Endothelial cell of umbilical vein (primary cell): ENCODE measurements at regions not wholly inside any gene's neighbourhood (a gene's known extent, or its start where the extent isn't known, plus 50 kb on each side); places are given as distances from the start of the nearest gene placed in this dataset.

Experiments
- BruUV-seq: library from RNA; stranded (reverse); fragments of 400-500 nt; replicated peaks from 2 replicates; lab custom pipeline; 2021; lab: Mats Ljungman, UMichigan
- CTCF ChIA-PET: fragments of 300-600, 350-600 bp; sonication (Branson Sonifier 250); formaldehyde crosslinking; loops from one replicate; lab custom pipeline; 2021; ENCODE audit warnings: antibody characterized with exemption, inconsistent platforms; lab: Charles Lee
- POLR2A ChIA-PET: fragments of 300-600, 350-600 bp; sonication (Branson Sonifier 250); formaldehyde crosslinking; loops from one replicate; lab custom pipeline; 2021; ENCODE audit warnings: antibody characterized with exemption, inconsistent platforms; lab: Charles Lee
- DNase-seq: peaks from one replicate; pipeline ENCODE4 v3.0.0-alpha.2; 2011; ENCODE audit warnings: low read depth, low spot score
- FAIRE-seq: peaks from 2 replicates; lab custom pipeline; 2011; peaks lifted over from hg19 to GRCh38; lab: Jason Lieb, UNC
- H2AFZ ChIP-seq: 2 replicates; pipeline ENCODE4 v1.6.0; 2012; ENCODE audit warnings: low read depth, low read length, control low read depth, inconsistent platforms
- H3K27ac ChIP-seq: 2 replicates; pipeline ENCODE4 v1.5.1; 2011; ENCODE audit warnings: low read depth, mild to moderate bottlenecking, control low read depth, low read length, moderate library complexity; ENCODE audit not compliant: insufficient read depth
- H3K27me3 ChIP-seq, 2 experiments: 2 replicates each; pipeline versions ENCODE4 v1.6.0 to v1.6.1; 2011; ENCODE audit warnings: low read length in 2 of 2, mixed read lengths in 1 of 2; ENCODE audit not compliant: control insufficient read depth in 2 of 2, insufficient read depth in 2 of 2
- H3K36me3 ChIP-seq, 2 experiments: 2 replicates in 1 of 2; 3 replicates in 1 of 2; pipeline ENCODE4 v1.5.1; 2011; ENCODE audit warnings: low read length in 2 of 2, mild to moderate bottlenecking in 1 of 2, moderate library complexity in 1 of 2; ENCODE audit not compliant: control insufficient read depth in 2 of 2, insufficient read depth in 2 of 2; ENCODE audit errors: extremely low read depth in 1 of 2
- H3K4me1 ChIP-seq: 3 replicates; pipeline ENCODE4 v1.5.1; 2011; ENCODE audit warnings: mild to moderate bottlenecking, low read length; ENCODE audit not compliant: control insufficient read depth, insufficient read depth; ENCODE audit errors: extremely low read depth
- H3K4me2 ChIP-seq: 2 replicates; pipeline ENCODE4 v1.6.1; 2011; ENCODE audit warnings: low read length, control low read depth, mixed read lengths; ENCODE audit not compliant: insufficient read depth
- H3K4me3 ChIP-seq, 3 experiments: fragments of 200-600 bp in 1 of 3; sonication (generic), shearing (Covaris generic) in 1 of 3; replicated peaks in 1 of 3; 2 replicates each; pipeline ENCODE4 v1.5.1; 2011 to 2016; ENCODE audit warnings: control low read depth in 3 of 3, low read length in 3 of 3, mild to moderate bottlenecking in 2 of 3, inconsistent platforms in 1 of 3, low read depth in 1 of 3, moderate library complexity in 1 of 3; ENCODE audit not compliant: insufficient read depth in 1 of 3
- H3K79me2 ChIP-seq: 2 replicates; pipeline ENCODE4 v1.6.0; 2012; ENCODE audit warnings: low read length, inconsistent platforms; ENCODE audit not compliant: control insufficient read depth, insufficient read depth
- H3K9ac ChIP-seq: replicated peaks from 2 replicates; pipeline ENCODE3; 2011; ENCODE audit warnings: low read length, control low read depth; ENCODE audit not compliant: insufficient read depth; ENCODE audit errors: extremely low read depth
- H3K9me1 ChIP-seq: replicated peaks from 3 replicates; pipeline ENCODE4 v1.6.0; 2011; ENCODE audit warnings: mild to moderate bottlenecking, low read length; ENCODE audit not compliant: control insufficient read depth, insufficient read depth; ENCODE audit errors: extremely low read depth
- H3K9me3 ChIP-seq: replicated peaks from 2 replicates; pipeline ENCODE4 v1.5.1; 2012; ENCODE audit warnings: low read length, inconsistent platforms; ENCODE audit not compliant: control insufficient read depth, insufficient read depth
- H4K20me1 ChIP-seq: replicated peaks from 2 replicates; pipeline ENCODE3; 2011; ENCODE audit warnings: mild to moderate bottlenecking, low read length; ENCODE audit not compliant: control insufficient read depth, insufficient read depth; ENCODE audit errors: extremely low read depth
- GATA2 ChIP-seq: IDR thresholded peaks from 2 replicates; pipeline ENCODE4 v1.7.0; 2011; ENCODE audit warnings: low read depth, mild to moderate bottlenecking, moderate library complexity, mixed read lengths, low read length; ENCODE audit not compliant: insufficient read length, insufficient read depth
- MYC ChIP-seq: IDR thresholded peaks from one replicate; pipeline ENCODE4 v1.6.1; 2011; ENCODE audit warnings: mild to moderate bottlenecking, low read depth, low read length
- POLR2A ChIP-seq: IDR thresholded peaks from 2 replicates; pipeline ENCODE4 v1.6.1; 2012; ENCODE audit warnings: low read depth, mild to moderate bottlenecking, control low read depth, low read length
- POLR2AphosphoS5 ChIP-seq: IDR thresholded peaks from 2 replicates; pipeline ENCODE4 v1.6.1; 2012; ENCODE audit warnings: low read depth, mild to moderate bottlenecking, control low read depth, low read length, moderate library complexity; ENCODE audit not compliant: insufficient read depth
- dilution Hi-C: fragments of 300-500 bp; cut with MboI; formaldehyde crosslinking; loops from one replicate; pipeline ENCODE4 v1.15.0; 2019; ENCODE audit warnings: low sequenced_read_pairs; ENCODE audit not compliant: extremely low pct_ligation_motif_present
- intact Hi-C: fragments of 100-400 bp; cut with micrococcal nuclease; formaldehyde crosslinking; loops from one replicate; pipeline ENCODE4 v1.10.0; 2022
- TF ChIP-seq, protein P1 (sequence below), 2 donors: IDR thresholded peaks; 1 replicate in 1 of 2; 2 replicates in 1 of 2; pipeline ENCODE4 v1.5.1; 2011; ENCODE audit warnings: low read length in 2 of 2, mild to moderate bottlenecking in 2 of 2, moderate library complexity in 2 of 2, control low read depth in 1 of 2, inconsistent platforms in 1 of 2, low read depth in 1 of 2; ENCODE audit not compliant: insufficient read depth in 1 of 2; ENCODE audit errors: extremely low read depth in 1 of 2

GRCh38 chr2:100197631-100198153, 55.3 kb upstream of the AFF3 start:
- TF ChIP-seq POLR2AphosphoS5 (peak; percentile 25), POLR2A (no peak), MYC (no peak), GATA2 (no peak)
- TF ChIP-seq, protein P1, sequence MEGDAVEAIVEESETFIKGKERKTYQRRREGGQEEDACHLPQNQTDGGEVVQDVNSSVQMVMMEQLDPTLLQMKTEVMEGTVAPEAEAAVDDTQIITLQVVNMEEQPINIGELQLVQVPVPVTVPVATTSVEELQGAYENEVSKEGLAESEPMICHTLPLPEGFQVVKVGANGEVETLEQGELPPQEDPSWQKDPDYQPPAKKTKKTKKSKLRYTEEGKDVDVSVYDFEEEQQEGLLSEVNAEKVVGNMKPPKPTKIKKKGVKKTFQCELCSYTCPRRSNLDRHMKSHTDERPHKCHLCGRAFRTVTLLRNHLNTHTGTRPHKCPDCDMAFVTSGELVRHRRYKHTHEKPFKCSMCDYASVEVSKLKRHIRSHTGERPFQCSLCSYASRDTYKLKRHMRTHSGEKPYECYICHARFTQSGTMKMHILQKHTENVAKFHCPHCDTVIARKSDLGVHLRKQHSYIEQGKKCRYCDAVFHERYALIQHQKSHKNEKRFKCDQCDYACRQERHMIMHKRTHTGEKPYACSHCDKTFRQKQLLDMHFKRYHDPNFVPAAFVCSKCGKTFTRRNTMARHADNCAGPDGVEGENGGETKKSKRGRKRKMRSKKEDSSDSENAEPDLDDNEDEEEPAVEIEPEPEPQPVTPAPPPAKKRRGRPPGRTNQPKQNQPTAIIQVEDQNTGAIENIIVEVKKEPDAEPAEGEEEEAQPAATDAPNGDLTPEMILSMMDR (IDR thresholded peaks at IDR 0.05; ENCODE audit: extremely low read depth in 1 of 2, insufficient read depth in 1 of 2, low read depth in 1 of 2, low read length in 2 of 2) = no peak
- no peak overlapping the region for H3K4me3 ChIP-seq
- DNase-seq (peak; percentile 66), FAIRE-seq (peak; percentile 67)
- dilution Hi-C loops = no loop called here
- intact Hi-C loops = loop anchor here (5.0 kb wide), 1 partner anchor 315 kb away; no protein-coding TSS in a partner anchor
- H3K36me3 ChIP-seq = no peaks in the 10 kb centered on the region
- BruUV-seq = no TSS peak
- H3K9ac ChIP-seq = peak overlapping the region; percentile 14
- ChIA-PET POLR2A (no interaction called here), CTCF (interaction anchor here (0.6 to 2.3 kb wide), 8 partner anchors 11 to 667 kb away, joined by 3 to 16 read pairs (median 3); no protein-coding TSS in a partner anchor)
- no peaks in the 10 kb centered on the region for H3K79me2 ChIP-seq
- no peaks in the 10 kb centered on the region for H4K20me1 ChIP-seq
- H3K9me3 ChIP-seq = no peaks in the 10 kb centered on the region
- H3K4me1 ChIP-seq = peaks cover 51% of the 10 kb centered on the region
- H3K4me2 ChIP-seq = no peak overlapping the region
- H3K27me3 ChIP-seq = no peaks in the 10 kb centered on the region
- peak overlapping the region; percentile 84 for H2AFZ ChIP-seq
- no peaks in the 10 kb centered on the region for H3K9me1 ChIP-seq
- H3K27ac ChIP-seq = peak overlapping the region; percentile 60
